Pulmonary artery endothelial cell (primary cell): ENCODE measurements at regions not wholly inside any gene's neighbourhood (a gene's known extent, or its start where the extent isn't known, plus 50 kb on each side); places are given as distances from the start of the nearest gene placed in this dataset.

Experiments used
- DNase-seq: peaks from one replicate; pipeline ENCODE4 v3.0.0-alpha.2; 2011; ENCODE audit warnings: low read depth, low spot score

DNA sequence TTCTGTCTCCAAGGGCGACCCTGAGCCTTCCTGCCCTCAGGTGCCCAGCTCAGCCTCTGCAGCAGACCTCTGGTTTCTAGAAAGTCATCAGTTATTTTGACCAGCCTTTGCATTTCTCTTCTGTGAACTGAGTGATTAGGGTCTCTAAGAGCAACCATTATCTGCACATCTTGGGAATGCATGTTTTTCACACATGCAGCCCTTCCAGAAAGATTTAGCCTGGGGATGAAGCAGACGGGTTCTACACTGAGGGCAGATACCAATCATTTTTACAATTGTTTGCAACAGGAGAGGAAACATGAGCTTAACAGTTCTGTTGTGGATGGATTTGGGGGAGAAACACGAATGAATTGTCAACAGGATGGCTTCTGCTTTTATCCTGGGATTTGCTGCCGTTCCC, 90.1 kb upstream of the PITX1 start:
- no peak for DNase-seq

DNA sequence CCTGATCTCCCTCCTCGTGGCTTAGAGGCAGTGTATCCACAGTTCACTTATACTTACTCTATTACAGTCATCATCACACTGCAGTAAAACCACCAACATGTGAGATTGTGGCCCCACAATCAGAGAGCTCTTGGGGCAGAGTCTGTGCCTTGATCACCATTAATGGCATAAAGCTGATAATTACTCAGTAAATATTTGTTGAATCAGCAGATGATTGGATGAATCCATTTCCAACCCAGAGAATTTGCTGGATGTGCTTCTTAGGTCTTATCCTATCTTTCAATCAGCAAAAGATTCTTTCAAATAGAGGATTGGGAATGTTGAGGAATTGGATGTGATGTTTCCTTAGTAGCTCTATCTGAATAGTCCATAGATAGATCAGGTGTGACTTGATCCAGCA, 88.8 kb upstream of the PITX1 start:
- no peak for DNase-seq

DNA sequence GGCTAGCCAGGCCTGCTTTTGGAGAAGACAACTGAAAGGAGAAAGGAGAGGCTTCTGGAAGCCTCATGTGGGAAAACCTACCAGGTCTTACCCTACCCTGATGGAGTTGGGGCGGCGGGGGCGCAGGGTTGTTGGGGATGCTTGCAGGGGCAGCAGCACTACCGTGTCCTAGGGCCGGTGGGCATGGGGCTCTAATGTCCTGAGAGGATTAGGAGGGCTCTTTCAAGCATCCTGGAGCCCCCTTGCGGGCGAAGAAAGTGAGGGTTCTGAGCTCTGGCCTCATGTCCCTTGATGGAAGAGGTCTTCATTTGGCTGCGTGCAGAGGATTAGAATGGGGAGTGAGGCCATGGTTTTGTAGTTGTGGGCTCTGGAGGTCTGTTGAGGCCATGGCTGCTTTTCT, 86.9 kb upstream of the PITX1 start:
- no peak for DNase-seq

DNA sequence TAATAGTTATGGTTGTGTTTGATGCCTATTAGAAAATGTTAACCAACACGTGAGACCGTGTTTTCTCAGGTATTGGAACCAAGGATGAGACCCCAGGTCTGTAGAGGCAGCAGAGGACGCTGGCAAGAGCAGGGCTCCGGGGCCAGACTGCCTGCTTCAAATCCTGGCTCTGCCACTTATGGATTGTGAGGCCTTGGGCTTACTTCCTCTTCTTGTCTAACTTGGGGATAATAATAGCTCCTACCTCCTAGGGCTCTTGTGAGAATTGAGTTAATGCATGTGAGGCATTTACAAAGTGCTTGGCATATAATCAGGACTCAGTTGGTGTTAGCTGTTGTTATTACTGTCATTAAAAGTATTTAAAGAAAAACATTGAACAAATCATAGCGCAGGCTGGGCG, 85.5 kb upstream of the PITX1 start:
- no peak for DNase-seq

DNA sequence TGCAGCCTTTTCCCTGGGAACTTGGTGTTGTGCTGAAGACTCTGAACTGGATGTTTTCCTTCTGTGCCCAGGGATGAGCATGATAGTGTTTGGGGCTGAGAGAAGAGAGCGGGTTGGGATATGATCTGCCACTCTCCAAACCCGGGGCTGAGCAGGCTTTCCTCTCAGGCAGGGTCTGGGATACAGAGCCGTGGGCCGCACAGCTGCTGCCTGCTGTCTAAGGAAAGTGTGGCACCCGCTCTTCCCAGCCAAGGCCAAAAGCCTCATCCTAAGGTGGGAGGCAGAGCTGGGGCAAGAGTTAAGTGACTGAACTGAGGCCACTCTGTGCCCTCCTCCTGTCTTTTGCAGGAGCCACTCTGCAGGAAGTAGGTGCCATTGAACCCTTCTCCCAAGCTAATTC, 83.6 kb upstream of the PITX1 start:
- no peak for DNase-seq

DNA sequence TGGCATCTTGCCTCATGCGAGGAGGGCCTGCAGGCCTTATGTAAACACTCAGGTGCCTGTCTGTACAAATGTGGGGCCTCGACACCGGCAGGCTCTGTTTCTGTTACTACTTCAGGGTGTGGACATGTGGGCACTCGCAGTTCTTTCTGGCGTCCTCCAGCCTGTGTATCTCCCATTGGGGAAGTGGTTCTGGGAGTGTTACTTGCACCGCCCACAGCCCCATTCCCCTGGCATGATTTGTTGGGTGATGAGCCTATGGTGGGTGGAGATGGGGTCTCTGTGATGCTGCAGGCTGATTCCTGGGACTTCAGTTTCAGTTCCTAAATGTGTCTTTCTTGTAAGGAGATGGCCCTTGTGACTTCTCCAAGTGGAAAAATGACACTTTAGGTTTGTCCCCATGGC, 82.1 kb upstream of the PITX1 start:
- no peak for DNase-seq

DNA sequence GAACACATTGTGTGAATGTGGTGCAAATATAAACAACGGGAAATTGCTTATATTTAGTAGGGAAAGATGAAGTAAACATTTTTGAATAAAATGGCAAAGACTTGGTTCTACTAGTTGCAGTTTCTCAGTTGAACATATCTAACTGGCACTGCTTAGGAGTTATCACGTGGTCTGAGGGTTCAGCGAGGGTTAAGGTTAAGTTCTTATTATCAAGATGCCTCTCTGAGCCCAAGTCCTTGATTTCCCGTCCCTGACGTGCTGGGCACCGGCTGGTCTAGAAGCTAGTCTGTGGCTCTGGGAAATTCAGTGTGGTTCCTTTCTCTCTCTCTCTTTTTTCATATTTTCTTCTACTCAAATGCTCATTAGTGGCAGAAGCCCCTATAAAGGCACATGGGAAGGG, 81.6 kb upstream of the PITX1 start:
- DNase-seq = no peak

DNA sequence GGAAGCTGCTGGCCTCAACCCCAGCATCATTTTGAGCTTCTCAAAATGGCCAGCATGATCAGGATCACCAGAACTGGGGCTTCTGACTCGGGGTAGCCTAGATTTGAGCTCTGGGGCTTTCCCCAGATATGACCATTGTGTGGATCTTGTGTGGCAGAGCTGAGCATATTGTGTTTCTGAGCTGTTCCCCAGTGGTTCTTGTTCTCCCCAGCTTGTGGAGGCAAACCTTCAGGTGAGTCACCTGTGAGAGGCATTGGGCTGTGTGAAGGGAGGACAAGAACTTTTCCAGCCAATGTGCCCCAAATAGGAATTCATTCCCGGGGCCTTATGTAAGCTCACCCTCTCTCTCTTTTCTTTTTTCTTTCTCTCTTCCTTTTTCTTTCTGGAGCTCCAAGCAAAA, 80.7 kb upstream of the PITX1 start:
- no peak for DNase-seq

DNA sequence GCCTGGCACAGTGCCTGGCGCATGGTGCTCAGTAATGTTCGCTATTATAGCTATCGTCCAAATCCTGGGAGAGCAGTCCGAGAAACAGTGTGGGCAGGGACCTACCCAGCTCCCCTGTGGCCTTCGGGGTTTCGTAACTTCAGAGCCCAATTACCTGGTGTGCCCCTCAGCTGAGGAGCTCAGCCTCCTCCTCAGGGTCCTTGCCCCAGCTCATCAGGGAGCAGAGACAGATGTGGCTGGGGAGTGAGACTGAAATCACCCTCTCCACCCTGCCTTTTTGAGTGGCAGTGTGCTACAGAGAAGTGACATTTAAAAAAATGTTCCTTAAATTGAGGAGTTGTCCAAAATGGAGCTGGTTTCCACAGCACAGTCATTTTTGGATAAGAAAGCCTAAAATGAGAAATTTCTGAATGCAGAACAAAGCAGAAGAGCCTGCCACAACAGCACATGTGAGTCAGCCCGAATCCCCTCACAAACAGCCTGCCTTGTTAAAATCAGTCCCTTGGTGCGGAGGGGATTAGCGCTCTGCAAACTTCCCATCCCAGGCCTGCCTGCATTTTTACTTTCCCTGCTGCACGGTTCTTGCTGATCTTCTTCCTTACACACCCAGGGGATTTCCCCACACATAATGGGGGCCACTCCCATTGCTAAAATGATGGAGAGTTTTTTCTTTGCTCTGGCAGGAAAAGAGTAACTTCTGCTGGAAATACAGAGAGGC, 78.1 kb upstream of the PITX1 start:
- DNase-seq = no peak

DNA sequence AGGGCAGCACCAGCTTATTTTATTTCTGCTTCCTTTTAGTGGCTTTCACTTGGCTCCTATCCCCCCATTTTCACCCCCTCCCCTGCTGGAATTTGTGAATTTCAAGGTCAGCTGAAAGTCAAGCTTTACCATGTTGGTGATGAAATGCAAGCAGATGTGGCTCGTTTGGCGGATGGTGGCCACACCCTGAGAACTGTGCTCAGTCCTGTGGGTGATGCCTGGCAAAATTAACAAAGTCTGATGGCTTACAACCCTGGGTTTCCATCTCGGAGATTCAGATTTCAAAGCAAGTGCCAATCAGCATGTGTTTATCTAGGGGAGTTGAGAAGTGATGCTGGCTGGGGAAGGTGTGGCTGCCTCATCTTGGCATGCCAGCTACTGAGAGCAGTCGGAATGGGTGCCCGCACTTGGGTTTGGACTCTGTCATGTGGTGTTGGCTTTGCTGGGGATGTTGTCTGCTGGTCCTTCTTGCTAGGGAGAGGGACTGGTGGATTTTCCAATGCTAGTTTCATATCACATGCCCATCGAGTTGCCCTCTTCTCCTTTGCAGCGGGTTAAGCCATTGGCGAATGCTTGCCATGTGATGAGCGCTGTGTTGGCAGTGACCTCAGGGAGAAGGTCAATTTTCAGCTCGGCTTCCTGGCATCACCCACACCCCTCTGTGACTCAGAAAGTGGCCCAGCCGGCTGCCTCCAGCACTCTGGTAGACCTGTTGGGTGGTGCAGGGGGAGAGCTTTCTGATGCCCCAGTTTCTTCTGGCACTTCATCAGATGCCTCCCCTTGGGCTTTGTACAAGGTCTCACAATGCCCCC, 77.0 kb upstream of the PITX1 start:
- DNase-seq = no peak

DNA sequence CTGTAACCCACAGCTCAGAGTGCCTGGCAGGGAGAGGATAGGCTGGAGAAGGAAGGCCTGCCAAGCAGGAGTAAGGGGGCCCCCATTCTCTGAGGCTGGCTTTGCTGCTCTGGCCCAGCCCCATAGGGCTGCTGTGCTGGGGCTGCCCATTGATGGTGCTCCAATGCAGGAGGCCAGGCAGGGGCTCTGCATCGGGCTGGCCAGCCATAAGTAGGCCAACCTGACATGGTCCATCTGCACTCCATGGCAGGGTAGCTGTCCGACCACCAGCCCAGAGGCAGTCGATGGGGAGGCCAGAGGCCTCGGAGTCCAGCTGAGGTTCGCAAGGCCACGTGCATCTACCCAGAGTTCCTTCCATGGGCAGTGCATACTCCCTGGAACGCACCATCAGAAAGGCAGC, 75.0 kb upstream of the PITX1 start:
- DNase-seq = no peak

DNA sequence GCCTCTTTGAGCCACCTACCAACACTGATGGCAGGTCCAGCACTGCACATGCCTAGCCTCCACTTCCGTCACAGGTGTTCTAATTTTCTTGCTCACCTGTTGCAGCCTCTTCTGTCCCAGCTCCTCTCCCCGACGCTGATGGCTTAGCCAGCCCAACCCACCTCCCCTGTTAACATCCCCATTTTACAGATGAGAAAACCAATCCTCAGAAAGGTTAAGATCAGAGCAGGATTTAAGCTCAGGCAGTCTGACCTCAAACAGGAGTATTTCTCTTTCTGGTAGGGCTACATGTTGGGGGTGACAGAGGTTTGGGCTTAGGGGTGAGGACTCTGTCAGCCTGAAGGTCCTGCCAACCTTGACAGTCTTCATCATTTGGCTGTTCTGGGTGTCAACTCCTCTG, 74.5 kb upstream of the PITX1 start:
- DNase-seq = no peak

DNA sequence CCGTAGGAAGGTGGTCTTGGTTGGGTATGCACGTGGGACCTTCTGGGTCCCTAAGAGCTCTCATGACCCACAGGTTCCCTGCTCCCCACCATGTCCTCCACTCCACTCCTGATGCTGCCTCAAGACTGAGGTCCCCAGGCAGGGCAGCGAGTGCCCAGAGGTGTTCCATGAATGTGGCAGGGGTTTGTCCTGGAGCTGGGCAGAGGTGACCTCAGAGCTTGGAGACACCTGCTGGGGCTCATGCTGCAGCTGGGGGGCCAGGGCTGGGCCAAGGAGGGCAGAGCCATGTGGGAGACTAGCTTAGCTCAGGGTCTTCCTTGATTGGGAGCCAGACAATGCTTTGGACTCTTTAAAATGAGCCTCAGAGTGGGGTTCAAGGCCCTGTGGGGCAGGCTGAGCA, 74.0 kb upstream of the PITX1 start:
- no peak for DNase-seq

DNA sequence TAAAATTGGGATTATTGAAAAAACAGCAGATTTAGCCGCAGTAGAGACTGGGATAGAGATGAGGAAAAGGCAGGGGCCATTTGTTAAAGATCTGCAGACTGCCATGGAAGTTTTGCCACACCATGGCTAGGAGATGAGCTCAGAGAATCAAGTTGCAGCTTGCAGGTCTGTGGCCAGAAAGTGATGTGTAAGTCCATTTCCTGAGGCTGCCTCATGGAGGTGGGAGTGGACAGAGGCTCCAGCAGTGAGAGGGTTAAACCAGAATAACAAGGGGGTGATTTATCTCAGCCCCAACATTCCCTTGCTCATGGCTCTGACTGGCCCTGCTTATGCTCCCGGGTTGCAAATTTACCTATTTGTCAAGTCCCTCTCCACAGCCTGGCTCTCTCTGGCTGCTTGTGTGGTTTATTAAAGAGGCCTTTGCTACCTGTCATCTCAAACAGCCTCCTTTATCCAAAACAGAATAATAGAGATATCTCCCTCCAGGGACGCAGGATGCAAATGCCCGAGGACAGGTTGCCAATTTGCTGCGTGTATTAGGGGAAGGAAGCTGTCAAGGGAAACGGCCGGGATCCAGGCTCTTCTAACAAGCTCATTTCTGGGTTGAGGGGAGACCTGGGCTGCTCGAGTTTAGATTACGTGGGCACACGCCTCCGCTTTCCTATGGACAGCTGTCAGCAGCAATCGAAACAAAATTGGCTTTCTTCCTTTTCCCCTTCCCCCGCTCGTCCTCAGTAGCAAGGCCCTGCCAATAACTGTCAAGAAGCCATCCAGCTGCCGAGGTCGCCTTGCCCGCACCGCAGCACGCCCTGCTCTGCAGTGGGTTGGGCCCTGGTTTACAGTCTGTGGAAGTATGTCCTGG, 72.8 kb upstream of the PITX1 start:
- DNase-seq = no peak

DNA sequence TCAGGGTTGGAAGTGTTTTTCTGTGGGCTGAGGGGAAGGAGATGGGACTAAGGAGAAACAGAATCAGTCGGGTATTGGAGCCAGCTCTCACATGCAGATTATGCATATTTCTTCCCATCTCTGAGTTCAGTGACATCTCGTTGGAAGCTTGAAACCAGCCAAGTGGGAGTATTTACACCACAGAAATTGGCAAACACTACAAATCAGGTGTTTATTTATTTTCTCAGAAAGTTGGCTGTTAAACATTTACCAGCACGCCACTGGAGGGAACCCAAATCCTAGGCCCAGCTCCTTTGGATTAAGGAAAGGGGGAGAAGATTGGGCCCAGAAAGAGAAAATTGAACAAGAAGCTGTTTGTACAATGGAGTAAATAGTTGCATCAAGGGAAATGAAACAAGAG, 72.1 kb upstream of the PITX1 start:
- DNase-seq = no peak

DNA sequence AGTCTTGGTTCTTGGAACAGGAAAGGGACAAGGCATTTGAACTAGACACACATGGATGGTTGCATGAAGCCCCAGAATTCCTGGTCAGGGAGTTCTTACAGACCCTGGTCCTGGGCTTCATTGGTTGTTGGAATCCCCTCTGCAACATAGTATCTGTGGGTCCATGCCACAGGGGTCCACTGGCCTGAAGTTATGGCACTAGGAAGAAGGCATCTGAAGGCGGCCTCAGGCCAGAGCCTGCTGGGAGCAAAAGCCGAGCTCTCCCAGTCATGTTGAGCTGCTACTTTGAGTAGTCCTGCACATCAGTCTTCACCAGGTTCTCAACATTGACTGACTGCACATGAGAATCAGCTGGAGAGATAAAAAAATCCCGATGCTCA, 71.1 kb upstream of the PITX1 start:
- DNase-seq = no peak

DNA sequence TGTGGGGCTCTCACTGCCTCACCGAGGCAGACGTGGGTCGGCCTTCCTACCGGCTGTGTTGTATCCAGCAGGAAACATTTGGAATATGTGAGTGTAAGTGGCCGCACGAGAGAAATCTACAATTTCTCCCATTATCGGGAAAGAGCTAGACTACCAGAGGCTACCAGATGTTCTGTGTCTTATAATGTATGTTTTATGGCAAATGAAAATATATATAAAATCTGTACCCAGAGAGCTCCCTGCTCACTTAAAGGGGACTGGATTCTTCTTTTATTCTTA, 69.5 kb upstream of the PITX1 start:
- DNase-seq = no peak

DNA sequence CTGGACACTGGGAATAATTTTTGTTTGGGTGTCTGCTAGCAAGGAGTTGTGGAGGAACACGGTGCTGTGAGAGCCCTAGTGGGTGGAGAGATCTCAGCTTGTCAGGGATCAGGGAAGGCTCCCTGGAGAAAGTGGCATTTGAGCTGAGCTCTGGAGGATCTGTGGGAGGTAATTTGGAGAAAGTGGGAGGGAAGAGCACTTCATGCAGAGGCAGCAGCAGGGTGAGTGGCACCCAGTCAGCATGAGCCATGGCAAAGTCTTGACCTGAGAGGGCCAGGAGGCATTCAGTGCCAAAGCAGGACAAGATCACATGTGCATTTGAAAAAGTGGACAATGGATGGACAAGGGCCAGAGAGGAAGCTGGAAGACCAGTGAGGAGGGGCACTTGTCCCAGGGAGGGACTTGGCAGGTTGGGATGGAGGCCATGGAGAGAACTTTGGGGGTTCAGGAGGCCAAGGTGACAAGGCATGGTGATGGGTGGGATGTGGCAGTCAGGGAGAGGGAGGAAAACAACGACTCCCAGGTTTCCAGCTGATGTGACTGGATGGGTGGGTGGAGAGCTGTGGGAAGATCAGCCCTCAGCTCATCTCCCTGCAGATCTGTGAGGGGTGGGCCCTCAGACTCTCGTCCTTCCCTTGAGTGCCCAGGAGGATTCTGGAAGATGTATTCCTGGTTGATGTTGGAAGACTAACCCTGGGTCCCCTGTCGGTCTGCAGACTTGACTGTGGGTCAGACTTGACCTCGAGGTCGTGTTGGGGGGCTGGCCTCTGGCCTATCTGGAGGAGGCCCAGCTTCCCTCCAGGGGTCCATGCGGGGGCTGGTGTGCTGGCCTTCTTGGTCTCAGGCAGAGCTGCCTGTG, 68.9 kb upstream of the PITX1 start:
- DNase-seq = no peak

DNA sequence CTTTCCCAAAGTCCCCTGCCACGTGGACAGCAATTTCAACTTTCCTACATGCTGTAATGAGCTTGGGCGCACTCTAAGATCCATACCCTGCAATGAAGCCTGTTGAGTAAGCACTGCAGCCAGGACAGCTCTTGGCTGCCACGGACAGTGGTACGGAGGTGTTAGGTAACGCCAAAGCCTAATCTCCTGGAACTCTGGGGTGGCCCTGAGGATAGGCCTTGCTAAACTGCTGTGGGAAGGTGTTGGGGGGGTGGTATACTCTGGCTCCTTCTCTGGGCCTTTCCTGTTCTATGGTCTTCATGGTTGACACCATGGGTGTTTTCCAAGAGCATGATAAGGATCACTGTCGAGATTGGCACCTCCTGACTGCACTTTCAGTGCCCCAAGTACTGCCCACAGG, 66.4 kb upstream of the PITX1 start:
- no peak for DNase-seq

DNA sequence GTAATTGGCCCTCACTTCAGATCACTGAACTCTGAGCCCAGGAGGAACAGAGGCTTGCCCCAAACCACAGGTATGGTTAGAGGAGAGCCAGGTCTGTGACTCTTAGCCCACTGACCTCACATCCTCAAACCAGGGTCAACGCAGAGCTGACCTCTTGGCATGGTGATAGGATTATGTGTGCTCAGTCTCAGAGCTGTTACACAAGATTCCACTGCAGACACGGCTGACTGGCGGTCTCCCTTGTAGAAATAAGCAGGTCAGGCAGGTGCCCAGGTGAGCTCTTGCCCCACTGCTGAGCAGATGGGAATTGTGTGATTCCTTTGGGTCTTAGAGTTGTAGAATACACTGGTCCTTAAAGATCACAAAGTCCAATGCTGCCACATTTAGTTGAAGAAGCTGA, 66.0 kb upstream of the PITX1 start:
- DNase-seq = no peak

DNA sequence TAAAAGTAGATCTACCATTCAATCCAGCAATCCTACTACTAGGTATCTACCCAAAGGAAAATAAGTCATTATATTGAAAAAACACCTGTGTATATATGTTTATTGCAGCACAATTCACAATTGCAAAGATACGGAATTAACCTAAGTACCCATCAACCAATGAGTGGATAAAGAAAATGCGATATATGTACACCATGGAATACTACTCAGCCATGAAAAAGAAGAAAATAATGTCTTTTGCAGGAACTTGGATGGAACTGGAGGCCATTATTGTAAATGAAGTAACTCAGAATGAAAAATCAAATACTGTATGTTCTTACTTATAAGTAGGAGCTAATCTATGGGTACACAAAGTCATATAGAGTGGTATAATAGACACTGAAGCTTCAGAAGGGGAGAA, 63.4 kb upstream of the PITX1 start:
- DNase-seq = no peak

DNA sequence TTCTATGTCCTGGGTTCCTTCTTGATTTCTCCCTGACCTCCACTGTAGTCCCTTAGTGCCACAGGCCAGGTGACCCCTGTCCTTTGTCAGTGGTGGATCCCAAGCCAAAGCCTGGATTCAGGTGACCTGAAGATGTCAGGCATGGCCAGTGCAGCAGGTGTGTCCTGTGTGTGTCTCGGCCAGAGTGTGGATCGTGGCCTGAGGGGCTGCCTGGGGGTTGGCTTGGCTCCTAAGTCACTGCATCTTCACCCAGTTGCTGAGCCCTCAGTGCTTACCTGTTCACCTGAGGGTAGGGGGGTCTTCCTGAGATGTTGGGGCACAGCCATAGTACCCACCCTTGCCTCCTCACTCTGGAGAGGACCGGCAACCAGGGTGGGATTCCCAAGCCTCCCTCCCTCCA, 61.8 kb upstream of the PITX1 start:
- DNase-seq = no peak
